ENCODE measurements at regions not wholly inside any gene's neighbourhood (a gene's known extent, or its start where the extent isn't known, plus 50 kb on each side); places are given as distances from the start of the nearest gene placed in this dataset.

GRCh38 chr17:72438783-72439182 is 318.0 kb downstream of the SOX9 start:
- Histone ChIP-seq H3K9ac (ENCODE audit: low read depth in 1 of 2, low read length in 2 of 2) (no peak overlapping the region), H3K27ac (ENCODE audit: low read depth in 2 of 2, low read length in 2 of 2) (no peak overlapping the region), H3K27me3 (ENCODE audit: control insufficient read depth in 2 of 2, insufficient read depth in 2 of 2, low read length in 2 of 2) (no peaks in the 10 kb centered on the region), H3K9me3 (ENCODE audit: control insufficient read depth in 2 of 2, low read length in 2 of 2) (no peaks in the 10 kb centered on the region), H3K36me3 (ENCODE audit: control insufficient read depth in 2 of 2, insufficient read depth in 2 of 2, low read length in 2 of 2) (peaks cover 0 to 4% of the 10 kb centered on the region in 2 donors), H3K4me3 (ENCODE audit: low read length in 2 of 2) (no peak overlapping the region), H3K4me1 (ENCODE audit: control insufficient read depth in 2 of 2, insufficient read depth in 2 of 2, low read length in 2 of 2) (peaks cover 12 to 20% of the 10 kb centered on the region in 2 donors)

GRCh38 chr17:72439893-72440502 is 319.2 kb downstream of the SOX9 start:
- Histone ChIP-seq H3K27me3 (ENCODE audit: control insufficient read depth in 2 of 2, insufficient read depth in 2 of 2, low read length in 2 of 2) (no peaks in the 10 kb centered on the region), H3K36me3 (ENCODE audit: control insufficient read depth in 2 of 2, insufficient read depth in 2 of 2, low read length in 2 of 2) (peaks cover 0 to 4% of the 10 kb centered on the region in 2 donors), H3K4me1 (ENCODE audit: control insufficient read depth in 2 of 2, insufficient read depth in 2 of 2, low read length in 2 of 2) (peaks cover 20 to 31% of the 10 kb centered on the region in 2 donors), H3K4me3 (ENCODE audit: low read length in 2 of 2) (no peak overlapping the region), H3K27ac (ENCODE audit: low read depth in 2 of 2, low read length in 2 of 2) (no peak overlapping the region), H3K9me3 (ENCODE audit: control insufficient read depth in 2 of 2, low read length in 2 of 2) (no peaks in the 10 kb centered on the region), H3K9ac (ENCODE audit: low read depth in 1 of 2, low read length in 2 of 2) (no peak overlapping the region)

- no peak overlapping the region for H3K27ac ChIP-seq (ENCODE audit: low read depth in 2 of 2, low read length in 2 of 2)
Measured at GRCh38 chr17:72440961-72441360, 320.1 kb downstream of the SOX9 start.

GRCh38 chr17:72441909-72442308 is 321.1 kb downstream of the SOX9 start:
- H3K36me3 ChIP-seq (ENCODE audit: control insufficient read depth in 2 of 2, insufficient read depth in 2 of 2, low read length in 2 of 2), result peaks cover 0 to 4% of the 10 kb centered on the region in 2 donors
- no peak overlapping the region for H3K4me3 ChIP-seq (ENCODE audit: low read length in 2 of 2)
- peak overlapping the region; percentile 19 to 56 for H3K27ac ChIP-seq (ENCODE audit: low read depth in 2 of 2, low read length in 2 of 2)
- peak overlapping the region; percentile 16 to 41 for H3K9ac ChIP-seq (ENCODE audit: low read depth in 1 of 2, low read length in 2 of 2)
- H3K4me1 ChIP-seq (ENCODE audit: control insufficient read depth in 2 of 2, insufficient read depth in 2 of 2, low read length in 2 of 2), result peaks cover 29 to 47% of the 10 kb centered on the region in 2 donors
- H3K27me3 ChIP-seq (ENCODE audit: control insufficient read depth in 2 of 2, insufficient read depth in 2 of 2, low read length in 2 of 2), result no peaks in the 10 kb centered on the region
- H3K9me3 ChIP-seq (ENCODE audit: control insufficient read depth in 2 of 2, low read length in 2 of 2), result no peaks in the 10 kb centered on the region

More at GRCh38 chr17:72440961-72441360, 320.1 kb downstream of the SOX9 start:
- no peak overlapping the region for H3K9ac ChIP-seq (ENCODE audit: low read depth in 1 of 2, low read length in 2 of 2)
- H3K4me1 ChIP-seq (ENCODE audit: control insufficient read depth in 2 of 2, insufficient read depth in 2 of 2, low read length in 2 of 2), result peaks cover 26 to 40% of the 10 kb centered on the region in 2 donors
- peaks cover 0 to 4% of the 10 kb centered on the region in 2 donors for H3K36me3 ChIP-seq (ENCODE audit: control insufficient read depth in 2 of 2, insufficient read depth in 2 of 2, low read length in 2 of 2)
- no peaks in the 10 kb centered on the region for H3K27me3 ChIP-seq (ENCODE audit: control insufficient read depth in 2 of 2, insufficient read depth in 2 of 2, low read length in 2 of 2)
- no peak overlapping the region for H3K4me3 ChIP-seq (ENCODE audit: low read length in 2 of 2)
- no peaks in the 10 kb centered on the region for H3K9me3 ChIP-seq (ENCODE audit: control insufficient read depth in 2 of 2, low read length in 2 of 2)

- Histone ChIP-seq H3K9ac (ENCODE audit: low read depth in 1 of 2, low read length in 2 of 2) (peak overlapping the region in 1 of 2 donors; percentile 55), H3K4me1 (ENCODE audit: control insufficient read depth in 2 of 2, insufficient read depth in 2 of 2, low read length in 2 of 2) (peaks cover 32 to 59% of the 10 kb centered on the region in 2 donors), H3K4me3 (ENCODE audit: low read length in 2 of 2) (no peak overlapping the region), H3K9me3 (ENCODE audit: control insufficient read depth in 2 of 2, low read length in 2 of 2) (no peaks in the 10 kb centered on the region), H3K36me3 (ENCODE audit: control insufficient read depth in 2 of 2, insufficient read depth in 2 of 2, low read length in 2 of 2) (peaks cover 0 to 4% of the 10 kb centered on the region in 2 donors), H3K27me3 (ENCODE audit: control insufficient read depth in 2 of 2, insufficient read depth in 2 of 2, low read length in 2 of 2) (no peaks in the 10 kb centered on the region), H3K27ac (ENCODE audit: low read depth in 2 of 2, low read length in 2 of 2) (peak overlapping the region; percentile 90 to 93)
Measured at GRCh38 chr17:72444517-72445054, 323.8 kb downstream of the SOX9 start.

- Histone ChIP-seq H3K9me3 (ENCODE audit: control insufficient read depth in 2 of 2, low read length in 2 of 2) (no peaks in the 10 kb centered on the region), H3K27me3 (ENCODE audit: control insufficient read depth in 2 of 2, insufficient read depth in 2 of 2, low read length in 2 of 2) (no peaks in the 10 kb centered on the region), H3K36me3 (ENCODE audit: control insufficient read depth in 2 of 2, insufficient read depth in 2 of 2, low read length in 2 of 2) (peaks cover 0 to 4% of the 10 kb centered on the region in 2 donors), H3K27ac (ENCODE audit: low read depth in 2 of 2, low read length in 2 of 2) (peak overlapping the region; percentile 90 to 93), H3K4me1 (ENCODE audit: control insufficient read depth in 2 of 2, insufficient read depth in 2 of 2, low read length in 2 of 2) (peaks cover 32 to 59% of the 10 kb centered on the region in 2 donors), H3K4me3 (ENCODE audit: low read length in 2 of 2) (peak overlapping the region in 1 of 2 donors; percentile 23), H3K9ac (ENCODE audit: low read depth in 1 of 2, low read length in 2 of 2) (peak overlapping the region; percentile 44 to 66)
Measured at GRCh38 chr17:72445055-72445991, 324.5 kb downstream of the SOX9 start.

GRCh38 chr17:72446118-72446517 is 325.3 kb downstream of the SOX9 start:
- Histone ChIP-seq H3K4me3 (ENCODE audit: low read length in 2 of 2) (peak overlapping the region in 1 of 2 donors; percentile 23), H3K27me3 (ENCODE audit: control insufficient read depth in 2 of 2, insufficient read depth in 2 of 2, low read length in 2 of 2) (no peaks in the 10 kb centered on the region), H3K9ac (ENCODE audit: low read depth in 1 of 2, low read length in 2 of 2) (peak overlapping the region; percentile 44 to 66), H3K4me1 (ENCODE audit: control insufficient read depth in 2 of 2, insufficient read depth in 2 of 2, low read length in 2 of 2) (peaks cover 28 to 58% of the 10 kb centered on the region in 2 donors), H3K27ac (ENCODE audit: low read depth in 2 of 2, low read length in 2 of 2) (peak overlapping the region; percentile 90 to 93), H3K36me3 (ENCODE audit: control insufficient read depth in 2 of 2, insufficient read depth in 2 of 2, low read length in 2 of 2) (peaks cover 0 to under 1% of the 10 kb centered on the region in 2 donors), H3K9me3 (ENCODE audit: control insufficient read depth in 2 of 2, low read length in 2 of 2) (no peaks in the 10 kb centered on the region)

- Histone ChIP-seq H3K36me3 (ENCODE audit: control insufficient read depth in 2 of 2, insufficient read depth in 2 of 2, low read length in 2 of 2) (no peaks in the 10 kb centered on the region), H3K4me1 (ENCODE audit: control insufficient read depth in 2 of 2, insufficient read depth in 2 of 2, low read length in 2 of 2) (peaks cover 24 to 53% of the 10 kb centered on the region in 2 donors), H3K9me3 (ENCODE audit: control insufficient read depth in 2 of 2, low read length in 2 of 2) (no peaks in the 10 kb centered on the region), H3K27me3 (ENCODE audit: control insufficient read depth in 2 of 2, insufficient read depth in 2 of 2, low read length in 2 of 2) (no peaks in the 10 kb centered on the region), H3K4me3 (ENCODE audit: low read length in 2 of 2) (peak overlapping the region; percentile 47 to 58), H3K9ac (ENCODE audit: low read depth in 1 of 2, low read length in 2 of 2) (peak overlapping the region; percentile 57 to 81), H3K27ac (ENCODE audit: low read depth in 2 of 2, low read length in 2 of 2) (peak overlapping the region; percentile 90 to 93)
Measured at GRCh38 chr17:72446525-72447250, 325.9 kb downstream of the SOX9 start.

GRCh38 chr17:72447251-72447640 is 326.4 kb downstream of the SOX9 start:
- peak overlapping the region in 1 of 2 donors; percentile 81 for H3K9ac ChIP-seq (ENCODE audit: low read depth in 1 of 2, low read length in 2 of 2)
- no peaks in the 10 kb centered on the region for H3K36me3 ChIP-seq (ENCODE audit: control insufficient read depth in 2 of 2, insufficient read depth in 2 of 2, low read length in 2 of 2)
- H3K9me3 ChIP-seq (ENCODE audit: control insufficient read depth in 2 of 2, low read length in 2 of 2), result no peaks in the 10 kb centered on the region
- H3K27me3 ChIP-seq (ENCODE audit: control insufficient read depth in 2 of 2, insufficient read depth in 2 of 2, low read length in 2 of 2), result no peaks in the 10 kb centered on the region
- H3K27ac ChIP-seq (ENCODE audit: low read depth in 2 of 2, low read length in 2 of 2), result peak overlapping the region; percentile 90 to 93
- peak overlapping the region in 1 of 2 donors; percentile 47 for H3K4me3 ChIP-seq (ENCODE audit: low read length in 2 of 2)
- peaks cover 22 to 48% of the 10 kb centered on the region in 2 donors for H3K4me1 ChIP-seq (ENCODE audit: control insufficient read depth in 2 of 2, insufficient read depth in 2 of 2, low read length in 2 of 2)

All from mucosa of rectum (tissue), 2 donors.